ENCODE measurements at regions not wholly inside any gene's neighbourhood (a gene's known extent, or its start where the extent isn't known, plus 50 kb on each side); places are given as distances from the start of the nearest gene placed in this dataset.

DNA sequence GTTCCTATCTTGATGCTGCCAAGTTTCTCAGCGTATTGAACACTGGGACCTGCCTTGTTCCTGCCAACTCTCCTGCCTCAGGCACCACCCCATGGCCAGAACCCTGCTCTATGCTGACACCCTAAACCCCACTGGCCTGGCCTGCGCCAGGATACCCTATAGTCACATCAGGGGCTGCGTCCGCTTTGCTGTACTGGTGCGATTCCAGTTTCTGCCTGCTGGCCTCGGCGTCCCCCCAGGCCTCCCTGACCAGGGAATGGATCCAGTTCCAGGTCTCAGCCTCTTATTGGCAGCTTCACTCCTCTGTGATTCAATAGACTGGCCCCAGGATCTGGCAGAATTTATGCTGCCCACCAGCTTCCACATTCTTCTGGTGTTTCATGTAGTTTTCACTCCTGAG is 55.0 kb downstream of the GPR6 start:
- no peaks in the 10 kb centered on the region for H3K4me1 ChIP-seq (ENCODE audit: control insufficient read depth, insufficient read depth, low read length)
- no peaks in the 10 kb centered on the region for H3K27me3 ChIP-seq (ENCODE audit: control insufficient read depth, insufficient read depth, low read length, poor library complexity, severe bottlenecking)
- H3K9me3 ChIP-seq (ENCODE audit: control insufficient read depth, low read length) = no peaks in the 10 kb centered on the region
- H3K4me3 ChIP-seq (ENCODE audit: insufficient read depth, low read depth, low read length) = no peak overlapping the region
- 93% methylated on average over 7 of the region's 7 CpGs for WGBS, 2 experiments
- H3K27ac ChIP-seq (ENCODE audit: insufficient read depth, low read depth, low read length, poor library complexity, severe bottlenecking) = no peak overlapping the region
- no peaks in the 10 kb centered on the region for H3K36me3 ChIP-seq (ENCODE audit: control insufficient read depth, insufficient read depth, low read length)

DNA sequence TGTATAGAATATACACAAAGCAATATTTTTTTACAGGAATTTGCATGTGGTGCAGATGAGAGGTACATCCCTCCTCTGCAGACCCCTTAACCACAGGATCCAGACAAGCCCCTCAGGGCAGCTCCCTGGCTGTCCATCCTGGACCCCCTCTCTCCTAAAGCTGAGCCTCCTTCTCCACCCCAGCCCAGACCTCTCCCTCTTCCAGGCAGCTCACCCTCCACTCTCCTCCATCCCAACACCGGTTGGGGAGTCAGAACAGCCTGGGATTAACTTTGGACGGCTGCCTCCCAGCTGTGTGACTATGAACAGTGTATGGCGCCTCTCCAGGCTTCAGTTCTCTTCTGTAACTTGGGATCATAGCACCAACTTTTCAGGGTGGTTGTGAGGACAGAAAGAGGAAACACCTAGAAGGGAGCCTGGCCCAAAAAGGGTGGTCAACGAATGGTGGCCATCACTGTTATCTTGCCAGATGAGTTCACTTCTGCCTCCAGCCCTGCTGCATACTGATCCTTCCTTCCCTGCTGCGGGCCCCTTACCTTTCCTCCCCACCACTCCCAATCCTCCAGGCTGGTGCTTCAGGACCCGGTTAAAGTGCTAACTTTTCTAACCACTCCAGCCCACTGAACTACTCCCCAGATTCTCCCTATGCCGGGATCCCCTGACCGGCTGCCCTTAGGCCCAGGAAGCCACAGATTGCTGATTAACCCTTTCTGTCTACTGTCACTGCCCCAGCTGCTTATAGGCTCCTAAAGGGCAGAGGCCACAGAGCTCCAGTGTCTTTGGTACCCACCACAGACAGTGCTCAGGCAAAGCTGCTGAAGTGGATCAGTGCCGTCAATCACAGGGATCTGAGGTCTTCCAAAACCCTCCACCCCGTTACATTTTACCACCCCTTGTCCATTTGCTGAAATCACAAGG is 55.9 kb downstream of the GPR6 start:
- H3K27me3 ChIP-seq (ENCODE audit: control insufficient read depth, insufficient read depth, low read length, poor library complexity, severe bottlenecking) = no peaks in the 10 kb centered on the region
- no peak overlapping the region for H3K4me3 ChIP-seq (ENCODE audit: insufficient read depth, low read depth, low read length)
- H3K9me3 ChIP-seq (ENCODE audit: control insufficient read depth, low read length) = no peaks in the 10 kb centered on the region
- H3K4me1 ChIP-seq (ENCODE audit: control insufficient read depth, insufficient read depth, low read length) = no peaks in the 10 kb centered on the region
- H3K36me3 ChIP-seq (ENCODE audit: control insufficient read depth, insufficient read depth, low read length) = no peaks in the 10 kb centered on the region
- no peak overlapping the region for H3K27ac ChIP-seq (ENCODE audit: insufficient read depth, low read depth, low read length, poor library complexity, severe bottlenecking)
- WGBS, 2 experiments = 87% methylated on average over 10 of the region's 10 CpGs

DNA sequence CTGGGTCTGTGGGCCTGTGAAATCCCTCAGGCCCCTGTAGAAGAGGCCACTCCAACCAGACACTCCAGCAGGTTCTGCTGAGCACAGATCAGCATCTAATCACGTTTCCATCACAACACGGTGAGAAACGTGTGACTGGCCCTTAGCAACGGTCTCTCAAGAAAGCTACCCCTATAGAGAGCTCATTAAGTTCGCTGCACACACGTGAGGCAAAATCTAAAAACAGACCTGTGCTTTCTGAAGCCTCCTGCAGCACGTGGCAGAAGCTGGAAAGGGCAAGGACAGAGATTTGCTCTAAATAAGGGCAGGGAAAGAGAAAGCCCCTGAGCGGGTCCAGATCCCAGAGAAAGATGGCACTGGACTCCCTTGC is 56.5 kb downstream of the GPR6 start:
- Histone ChIP-seq H3K9me3 (ENCODE audit: control insufficient read depth, low read length) (no peaks in the 10 kb centered on the region), H3K4me1 (ENCODE audit: control insufficient read depth, insufficient read depth, low read length) (peaks cover 1% of the 10 kb centered on the region), H3K36me3 (ENCODE audit: control insufficient read depth, insufficient read depth, low read length) (no peaks in the 10 kb centered on the region), H3K27ac (ENCODE audit: insufficient read depth, low read depth, low read length, poor library complexity, severe bottlenecking) (no peak overlapping the region), H3K4me3 (ENCODE audit: insufficient read depth, low read depth, low read length) (no peak overlapping the region), H3K27me3 (ENCODE audit: control insufficient read depth, insufficient read depth, low read length, poor library complexity, severe bottlenecking) (no peaks in the 10 kb centered on the region)
- WGBS, 2 experiments = 89 to 92% methylated on average over 8 of the region's 8 CpGs

DNA sequence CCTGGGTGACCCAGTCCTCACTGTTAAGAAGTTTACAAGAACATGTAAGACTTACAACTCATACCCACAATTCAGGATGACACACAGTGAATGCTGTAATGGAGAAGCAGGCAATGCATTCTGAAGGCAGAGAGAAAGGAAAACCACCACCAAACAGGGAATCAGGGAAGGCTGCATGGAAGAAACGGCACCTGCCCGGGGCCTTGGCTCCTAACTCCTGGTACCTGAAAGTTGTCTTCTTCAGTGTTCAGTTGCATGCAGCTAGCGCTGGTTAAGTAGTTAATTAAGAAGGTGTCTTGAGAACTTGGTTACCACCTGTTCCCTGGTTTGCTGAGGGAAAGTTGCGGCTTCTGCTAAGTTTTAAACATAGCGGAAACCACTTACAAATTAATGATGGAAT is 57.2 kb downstream of the GPR6 start:
- no peaks in the 10 kb centered on the region for H3K27me3 ChIP-seq (ENCODE audit: control insufficient read depth, insufficient read depth, low read length, poor library complexity, severe bottlenecking)
- 97% methylated on average over 5 of the region's 5 CpGs for WGBS, 2 experiments
- H3K4me3 ChIP-seq (ENCODE audit: insufficient read depth, low read depth, low read length) = no peak overlapping the region
- H3K9me3 ChIP-seq (ENCODE audit: control insufficient read depth, low read length) = no peaks in the 10 kb centered on the region
- no peaks in the 10 kb centered on the region for H3K36me3 ChIP-seq (ENCODE audit: control insufficient read depth, insufficient read depth, low read length)
- peaks cover 4% of the 10 kb centered on the region for H3K4me1 ChIP-seq (ENCODE audit: control insufficient read depth, insufficient read depth, low read length)
- no peak overlapping the region for H3K27ac ChIP-seq (ENCODE audit: insufficient read depth, low read depth, low read length, poor library complexity, severe bottlenecking)

DNA sequence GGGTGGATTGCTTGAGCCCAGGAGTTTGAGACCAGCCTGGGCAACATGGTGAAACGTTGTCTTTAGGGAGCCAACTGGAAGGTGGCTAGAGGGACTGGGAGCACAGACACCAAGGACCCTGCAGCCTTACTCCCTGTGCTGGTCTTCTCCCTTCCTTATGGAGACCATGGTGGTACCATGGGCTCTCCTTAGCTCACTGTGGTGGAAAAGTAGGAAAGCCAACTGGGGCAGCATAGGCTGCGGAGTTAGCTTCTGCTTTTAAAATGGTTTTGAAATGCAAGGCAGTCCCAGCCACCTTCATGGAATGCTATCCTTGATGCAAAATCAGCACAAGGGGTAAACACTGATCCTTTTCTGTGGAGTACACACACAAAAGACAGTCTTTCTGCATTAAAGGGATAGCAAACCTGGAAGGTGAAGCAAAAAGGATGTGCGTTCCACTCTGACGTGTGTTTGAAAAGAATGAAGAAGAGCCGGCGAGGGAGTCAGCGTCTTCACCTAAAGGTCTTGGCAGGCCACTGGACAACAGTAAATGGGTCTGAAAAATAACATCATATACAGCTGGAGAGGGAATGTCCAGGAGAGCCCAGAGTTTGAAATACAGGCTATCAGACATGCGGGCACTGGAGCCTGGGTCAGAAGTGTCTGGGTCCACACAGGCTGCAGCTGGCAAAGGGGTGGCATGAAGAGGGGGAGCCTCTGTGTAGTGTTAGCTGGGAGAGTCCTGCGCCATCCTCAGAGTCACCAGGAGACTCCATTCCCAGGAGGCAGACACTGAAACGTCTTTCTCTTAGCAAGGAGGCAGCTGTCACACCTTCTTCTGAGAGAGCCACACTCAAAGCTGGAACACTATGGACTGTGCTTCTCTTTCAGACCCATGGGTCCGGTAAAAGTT is 58.5 kb downstream of the GPR6 start:
- Histone ChIP-seq H3K27me3 (ENCODE audit: control insufficient read depth, insufficient read depth, low read length, poor library complexity, severe bottlenecking) (no peaks in the 10 kb centered on the region), H3K36me3 (ENCODE audit: control insufficient read depth, insufficient read depth, low read length) (no peaks in the 10 kb centered on the region), H3K27ac (ENCODE audit: insufficient read depth, low read depth, low read length, poor library complexity, severe bottlenecking) (no peak overlapping the region), H3K4me1 (ENCODE audit: control insufficient read depth, insufficient read depth, low read length) (peaks cover 4% of the 10 kb centered on the region), H3K4me3 (ENCODE audit: insufficient read depth, low read depth, low read length) (no peak overlapping the region), H3K9me3 (ENCODE audit: control insufficient read depth, low read length) (no peaks in the 10 kb centered on the region)
- WGBS, 2 experiments = 92% methylated on average over 11 of the region's 11 CpGs

DNA sequence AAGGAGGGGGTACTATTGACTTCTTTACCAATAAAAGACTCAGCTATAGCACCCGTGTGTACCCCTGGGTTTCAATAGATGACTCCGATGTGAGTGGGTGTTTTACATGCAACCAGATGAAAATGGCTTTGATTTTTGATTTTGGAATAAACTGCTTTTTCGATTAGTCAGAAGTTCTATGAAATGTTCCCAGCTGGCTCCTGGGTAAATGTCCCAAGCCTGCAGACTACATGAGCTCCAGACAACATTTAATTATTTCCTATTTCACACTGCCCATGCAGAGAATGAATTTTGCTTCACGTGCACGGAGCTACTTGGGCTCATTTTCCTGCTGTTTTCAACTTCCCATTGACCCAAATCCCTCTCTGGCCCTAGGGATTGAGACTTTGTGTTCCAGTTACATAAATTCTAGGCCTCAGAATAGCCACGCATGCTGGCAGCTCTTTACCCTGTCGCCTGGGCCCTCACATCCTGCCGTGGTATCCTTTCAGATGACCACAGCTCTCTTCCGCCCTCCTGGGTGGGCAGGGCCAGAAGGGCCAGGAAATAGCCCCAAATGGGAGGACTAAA is 59.7 kb downstream of the GPR6 start:
- Histone ChIP-seq H3K9me3 (ENCODE audit: control insufficient read depth, low read length) (no peaks in the 10 kb centered on the region), H3K4me1 (ENCODE audit: control insufficient read depth, insufficient read depth, low read length) (peaks cover 4% of the 10 kb centered on the region), H3K36me3 (ENCODE audit: control insufficient read depth, insufficient read depth, low read length) (no peaks in the 10 kb centered on the region), H3K4me3 (ENCODE audit: insufficient read depth, low read depth, low read length) (no peak overlapping the region), H3K27ac (ENCODE audit: insufficient read depth, low read depth, low read length, poor library complexity, severe bottlenecking) (no peak overlapping the region), H3K27me3 (ENCODE audit: control insufficient read depth, insufficient read depth, low read length, poor library complexity, severe bottlenecking) (no peaks in the 10 kb centered on the region)
- 83 to 91% methylated on average over 9 of the region's 9 CpGs for WGBS, 2 experiments

DNA sequence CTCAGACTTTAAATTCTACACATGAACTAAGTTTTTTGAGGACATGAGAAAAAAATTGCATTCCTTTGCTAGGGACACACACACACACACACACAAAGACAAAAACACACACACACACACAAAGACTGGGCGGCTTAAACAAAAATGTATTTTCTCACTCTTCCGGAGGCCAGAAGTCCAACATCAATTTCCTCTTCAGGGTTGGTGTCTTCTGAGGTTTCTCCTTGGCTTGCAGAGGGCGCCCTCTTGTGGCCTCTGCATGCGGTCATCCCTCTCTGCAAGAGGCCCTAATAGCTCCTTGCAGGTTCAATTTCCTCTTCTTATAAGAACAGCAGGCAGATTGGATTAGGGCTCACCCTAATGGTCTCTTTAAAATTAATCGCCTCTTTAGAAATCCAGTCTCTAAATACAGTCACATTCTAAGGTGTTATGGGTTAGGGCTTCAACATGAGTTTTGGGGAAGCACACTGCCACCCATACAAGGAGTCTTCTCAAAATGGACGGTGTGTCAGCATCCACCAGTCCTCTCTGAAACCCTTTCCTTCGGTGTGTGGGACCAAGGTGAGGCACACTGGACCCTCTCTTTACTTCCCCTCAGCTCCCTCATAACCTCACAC is 61.4 kb downstream of the GPR6 start:
- 20 to 21% methylated on average over 7 of the region's 7 CpGs for WGBS, 2 experiments
- H3K4me1 ChIP-seq (ENCODE audit: control insufficient read depth, insufficient read depth, low read length) = peaks cover 4% of the 10 kb centered on the region
- peak overlapping the region; percentile 14 for H3K4me3 ChIP-seq (ENCODE audit: insufficient read depth, low read depth, low read length)
- H3K27ac ChIP-seq (ENCODE audit: insufficient read depth, low read depth, low read length, poor library complexity, severe bottlenecking) = no peak overlapping the region
- no peaks in the 10 kb centered on the region for H3K9me3 ChIP-seq (ENCODE audit: control insufficient read depth, low read length)
- no peaks in the 10 kb centered on the region for H3K27me3 ChIP-seq (ENCODE audit: control insufficient read depth, insufficient read depth, low read length, poor library complexity, severe bottlenecking)
- H3K36me3 ChIP-seq (ENCODE audit: control insufficient read depth, insufficient read depth, low read length) = no peaks in the 10 kb centered on the region

GRCh38 chr6:110039981-110040383 is 61.9 kb downstream of the GPR6 start:
- Histone ChIP-seq H3K27me3 (ENCODE audit: control insufficient read depth, insufficient read depth, low read length, poor library complexity, severe bottlenecking) (no peaks in the 10 kb centered on the region), H3K36me3 (ENCODE audit: control insufficient read depth, insufficient read depth, low read length) (no peaks in the 10 kb centered on the region), H3K9me3 (ENCODE audit: control insufficient read depth, low read length) (no peaks in the 10 kb centered on the region), H3K4me3 (ENCODE audit: insufficient read depth, low read depth, low read length) (peak overlapping the region; percentile 14), H3K27ac (ENCODE audit: insufficient read depth, low read depth, low read length, poor library complexity, severe bottlenecking) (no peak overlapping the region), H3K4me1 (ENCODE audit: control insufficient read depth, insufficient read depth, low read length) (peaks cover 4% of the 10 kb centered on the region)
- WGBS, 2 experiments = 18 to 19% methylated on average over 14 to 15 of the region's 15 CpGs

DNA sequence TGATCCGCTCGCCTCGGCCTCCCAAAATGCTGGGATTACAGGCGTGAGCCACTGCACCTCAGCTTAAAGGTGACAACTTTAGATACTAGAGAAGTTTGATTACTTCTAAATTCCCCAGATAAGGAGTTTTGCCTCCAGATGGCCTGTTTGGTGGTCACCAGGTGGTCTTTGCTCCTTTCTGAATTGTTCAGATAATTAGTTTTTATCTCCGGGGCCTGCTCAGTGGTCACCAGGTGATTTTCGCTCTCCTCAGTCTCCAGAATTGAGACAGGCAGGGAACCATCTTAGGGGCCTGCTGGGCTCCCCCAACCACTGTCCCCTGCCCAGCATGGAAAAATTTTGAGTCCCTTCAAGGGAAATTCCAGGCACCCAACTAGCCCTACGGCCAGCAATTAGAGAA is 62.6 kb downstream of the GPR6 start:
- no peaks in the 10 kb centered on the region for H3K9me3 ChIP-seq (ENCODE audit: control insufficient read depth, low read length)
- H3K4me1 ChIP-seq (ENCODE audit: control insufficient read depth, insufficient read depth, low read length) = peaks cover 4% of the 10 kb centered on the region
- H3K27me3 ChIP-seq (ENCODE audit: control insufficient read depth, insufficient read depth, low read length, poor library complexity, severe bottlenecking) = no peaks in the 10 kb centered on the region
- WGBS, 2 experiments = 91 to 96% methylated on average over 7 of the region's 7 CpGs
- no peak overlapping the region for H3K4me3 ChIP-seq (ENCODE audit: insufficient read depth, low read depth, low read length)
- H3K27ac ChIP-seq (ENCODE audit: insufficient read depth, low read depth, low read length, poor library complexity, severe bottlenecking) = no peak overlapping the region
- H3K36me3 ChIP-seq (ENCODE audit: control insufficient read depth, insufficient read depth, low read length) = no peaks in the 10 kb centered on the region

Measured in ectodermal cell (in vitro differentiated cells).